ENCODE measurements at regions not wholly inside any gene's neighbourhood (a gene's known extent, or its start where the extent isn't known, plus 50 kb on each side); places are given as distances from the start of the nearest gene placed in this dataset.

- TF ChIP-seq CTCF (IDR thresholded peaks at IDR 0.05; ENCODE audit: insufficient read depth, low read length) (no peak), POLR2AphosphoS5 (IDR thresholded peaks at IDR 0.05; ENCODE audit: low read depth) (no peak)
Measured at GRCh38 chr13:76389321-76389720, 496.9 kb downstream of the KCTD12 start.
